ENCODE measurements at regions not wholly inside any gene's neighbourhood (a gene's known extent, or its start where the extent isn't known, plus 50 kb on each side); places are given as distances from the start of the nearest gene placed in this dataset.
"Not testable (repeated sequence)": the region's sequence is repeated elsewhere in the genome, so short reads cannot be mapped to it uniquely, and the experiment has no call there.

DNA sequence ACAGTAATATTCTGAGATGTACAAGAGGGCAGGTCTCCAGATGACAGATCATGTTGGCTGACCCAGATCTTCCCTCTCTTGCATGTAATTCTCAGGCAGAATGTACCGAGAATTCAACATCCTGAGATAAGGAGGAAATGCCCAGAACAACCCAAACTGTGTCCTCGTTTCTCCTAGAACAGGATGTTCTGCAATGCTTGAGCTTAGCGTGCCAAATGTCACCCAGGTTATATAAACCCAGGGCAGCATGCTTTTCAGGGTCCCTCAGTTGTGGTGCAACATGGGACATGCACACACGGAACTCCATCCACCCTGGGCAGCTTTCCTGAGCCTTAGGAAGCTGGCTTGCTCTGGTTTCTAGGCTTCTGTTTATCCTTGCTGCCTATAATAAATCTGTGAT lies 102.1 kb upstream of the CMC1 start:
- no peak for DNase-seq (ENCODE audit: low read depth in 1 of 2, low spot score in 1 of 2)

- no peak for DNase-seq (ENCODE audit: low read depth in 1 of 2, low spot score in 1 of 2)
These were observed 101.3 kb upstream of the CMC1 start for GRCh38 chr3:28139967-28140634.

DNA sequence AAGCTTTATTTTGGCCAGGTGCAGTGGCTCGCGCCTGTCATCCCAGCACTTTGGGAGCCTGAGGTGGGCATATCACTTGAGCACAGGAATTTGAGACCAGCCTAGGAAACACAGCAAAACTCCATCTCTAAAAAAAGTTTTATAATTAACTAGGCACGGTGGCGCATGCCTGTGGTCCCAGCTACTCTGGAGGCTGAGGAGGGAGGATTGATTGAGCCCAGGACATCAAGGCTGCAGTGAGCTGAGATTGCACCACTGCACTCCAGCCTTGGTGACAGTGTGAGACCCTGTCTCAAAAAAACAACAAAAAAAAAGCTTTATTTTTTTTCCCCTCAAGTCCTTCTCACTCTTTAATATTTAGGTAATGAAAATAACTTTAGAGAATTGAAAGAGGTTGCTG lies 100.8 kb upstream of the CMC1 start:
- no peak for DNase-seq (ENCODE audit: low read depth in 1 of 2, low spot score in 1 of 2)

DNA sequence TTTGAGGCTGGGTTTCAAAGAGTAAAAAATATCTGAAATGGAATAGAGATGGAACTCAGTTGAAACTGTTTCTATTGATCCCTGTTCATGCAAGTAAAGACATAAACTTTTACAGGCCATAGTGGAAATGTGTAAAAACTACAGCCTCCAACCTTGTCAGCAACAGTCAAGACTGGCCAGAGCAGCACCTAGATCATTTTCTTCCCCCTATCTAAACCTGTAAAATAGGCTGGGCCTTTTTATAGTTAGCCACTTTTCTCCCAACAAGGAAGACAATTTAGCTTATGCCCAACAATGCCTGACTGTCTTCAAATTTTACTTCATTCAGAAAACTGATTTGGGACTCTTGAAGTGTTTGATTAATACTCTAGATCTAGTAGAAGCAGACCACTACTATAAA lies 91.5 kb upstream of the CMC1 start:
- no peak for DNase-seq (ENCODE audit: low read depth in 1 of 2, low spot score in 1 of 2)

GRCh38 chr3:28150465-28151206 lies 90.8 kb upstream of the CMC1 start:
- no peak for DNase-seq (ENCODE audit: low read depth in 1 of 2, low spot score in 1 of 2)

- DNase-seq (ENCODE audit: low read depth in 1 of 2, low spot score in 1 of 2): no peak
These were observed 90.2 kb upstream of the CMC1 start for GRCh38 chr3:28151207-28151550.

DNA sequence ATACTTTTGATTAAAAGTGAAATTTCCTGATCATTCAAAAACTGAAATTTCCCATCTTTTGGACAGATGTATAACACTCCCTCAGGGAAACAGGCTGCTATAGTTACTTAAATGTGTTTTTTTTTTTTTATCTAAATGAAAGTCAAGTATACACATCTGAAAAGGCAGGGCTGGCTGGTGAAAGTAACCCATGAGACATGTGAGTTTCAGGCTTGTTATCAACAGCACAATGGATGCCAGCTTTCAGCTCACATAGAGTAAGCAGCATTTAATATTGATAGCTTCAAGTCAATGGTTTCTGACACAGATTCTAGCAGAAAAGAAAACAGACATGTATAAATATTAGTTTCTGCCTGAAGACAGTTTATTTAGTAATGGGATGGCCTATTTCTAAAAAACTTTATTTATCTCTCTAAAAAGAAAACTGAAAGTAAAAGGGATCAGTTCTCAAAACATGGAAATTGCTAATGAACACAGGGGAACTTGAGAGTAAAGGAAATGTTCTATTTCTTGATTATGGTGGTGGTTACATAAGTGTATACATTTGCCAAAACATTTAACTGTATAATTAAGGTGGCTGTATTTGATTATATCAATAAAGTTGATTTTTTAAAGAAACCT lies 89.7 kb upstream of the CMC1 start:
- no peak for DNase-seq (ENCODE audit: low read depth in 1 of 2, low spot score in 1 of 2)

DNA sequence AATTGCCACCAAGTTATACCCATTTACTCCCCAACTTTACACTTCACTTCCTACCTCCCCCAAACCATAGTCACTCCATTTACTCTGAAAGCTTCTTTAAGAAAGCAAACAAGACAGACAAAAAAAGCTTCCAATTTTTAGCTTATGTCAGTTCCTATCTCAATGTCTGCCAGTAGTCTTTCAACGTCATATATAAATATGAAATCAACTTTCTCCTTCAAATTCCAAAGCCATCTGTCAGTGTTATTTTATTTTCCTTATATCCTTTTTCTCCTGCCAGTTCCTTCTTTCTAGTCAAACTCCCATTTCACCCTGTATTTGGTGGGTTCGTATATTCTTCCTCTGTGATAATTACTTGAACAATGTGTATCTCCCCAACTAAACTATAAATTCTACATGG lies 85.8 kb upstream of the CMC1 start:
- DNase-seq (ENCODE audit: low read depth in 1 of 2, low spot score in 1 of 2): no peak

DNA sequence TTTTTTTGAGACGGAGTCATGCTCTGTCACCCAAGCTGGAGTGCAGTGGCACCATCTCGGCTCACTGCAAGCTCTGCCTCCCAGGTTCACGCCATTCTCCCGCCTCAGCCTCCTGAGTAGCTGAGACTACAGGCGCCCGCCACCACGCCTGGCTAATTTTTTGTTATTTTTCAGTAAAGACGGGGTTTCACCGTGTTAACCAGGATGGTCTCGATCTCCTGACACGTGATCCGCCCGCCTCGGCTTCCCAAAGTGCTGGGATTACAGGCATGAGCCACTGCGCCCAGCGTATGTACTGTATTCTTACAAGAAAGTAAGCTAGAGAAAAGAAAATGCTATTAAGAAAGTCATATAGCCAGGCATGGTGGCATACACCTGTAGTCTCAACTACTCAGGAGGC lies 84.8 kb upstream of the CMC1 start:
- not testable (repeated sequence) for DNase-seq (ENCODE audit: low read depth in 1 of 2, low spot score in 1 of 2)

DNA sequence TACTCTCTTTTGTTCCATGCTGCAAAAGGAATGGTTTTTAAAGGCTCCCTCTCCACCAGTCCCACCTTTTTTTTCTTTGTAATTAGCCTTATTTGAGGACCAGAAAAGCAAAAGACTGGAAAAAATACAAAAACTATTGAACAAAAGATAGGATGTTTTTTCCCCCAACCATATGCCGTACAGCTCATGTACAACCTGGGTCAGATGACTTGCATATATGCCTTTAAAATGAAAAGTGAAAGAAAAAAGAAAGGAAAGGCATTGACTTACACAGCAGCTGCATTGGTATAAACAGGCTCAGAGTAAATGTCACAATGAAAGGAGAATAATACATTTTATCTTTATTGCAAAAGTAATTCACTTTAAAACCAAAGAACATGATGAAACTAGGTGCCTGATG lies 69.5 kb upstream of the CMC1 start:
- DNase-seq (ENCODE audit: low read depth in 1 of 2, low spot score in 1 of 2): no peak

DNA sequence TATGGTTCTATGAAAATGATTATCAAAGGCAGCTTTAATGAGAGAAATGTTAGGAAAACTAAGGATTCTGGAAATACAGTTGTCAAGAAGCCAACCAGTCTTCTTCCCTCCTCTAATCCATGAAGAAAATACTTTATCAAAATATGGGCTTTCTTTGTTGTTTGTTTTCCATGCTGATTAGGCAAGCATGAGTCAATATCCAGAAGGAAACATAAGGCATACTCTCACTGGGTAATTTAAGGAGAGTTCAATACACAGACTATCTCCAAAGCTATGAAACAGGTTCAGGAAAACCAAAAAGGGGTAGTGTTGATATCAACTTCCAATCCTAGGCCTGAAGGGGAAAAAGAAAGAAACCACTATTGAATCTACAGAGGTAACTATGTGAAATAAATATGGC lies 68.7 kb upstream of the CMC1 start:
- no peak for DNase-seq (ENCODE audit: low read depth in 1 of 2, low spot score in 1 of 2)

- no peak for DNase-seq (ENCODE audit: low read depth in 1 of 2, low spot score in 1 of 2)
These were observed 67.6 kb upstream of the CMC1 start for GRCh38 chr3:28173836-28174235.

DNA sequence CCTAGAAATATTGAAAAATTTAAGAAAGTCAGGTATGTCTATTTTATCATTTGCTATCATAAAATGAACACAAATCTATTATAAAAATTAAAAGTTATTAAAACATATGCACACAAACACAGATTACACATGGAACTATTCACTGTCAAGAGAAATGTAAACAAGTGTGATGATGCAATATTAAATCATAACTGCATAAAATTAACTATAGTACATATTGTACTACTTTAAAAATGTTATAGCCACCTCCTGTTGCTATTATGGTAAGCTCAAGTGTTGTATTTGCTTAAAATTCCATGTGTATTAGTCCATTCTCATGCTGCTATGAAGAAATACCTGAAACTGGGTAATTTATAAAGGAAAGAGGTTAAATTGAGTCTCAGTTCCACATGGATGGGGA lies 54.7 kb upstream of the CMC1 start:
- no peak for DNase-seq (ENCODE audit: low read depth in 1 of 2, low spot score in 1 of 2)

DNA sequence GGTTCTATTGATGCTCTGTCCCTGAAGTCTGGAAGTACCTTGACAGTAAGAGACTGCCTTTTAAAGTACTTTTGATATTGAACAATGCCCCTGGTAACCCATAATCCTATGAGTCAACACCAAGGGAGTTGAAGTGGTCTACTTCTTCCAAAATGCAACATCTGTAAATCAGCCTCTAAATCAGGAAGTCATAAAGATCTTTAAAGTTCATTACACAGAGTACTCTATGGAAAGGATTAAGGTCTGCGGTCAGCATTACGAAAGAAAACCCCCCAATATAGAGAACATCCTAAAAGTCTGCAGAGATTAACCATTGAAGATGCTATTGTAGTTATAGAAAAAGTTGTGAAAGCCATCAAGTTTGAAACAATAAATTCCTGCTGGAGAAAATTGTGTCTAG lies 52.7 kb upstream of the CMC1 start:
- DNase-seq (ENCODE audit: low read depth in 1 of 2, low spot score in 1 of 2): no peak

- DNase-seq (ENCODE audit: low read depth in 1 of 2, low spot score in 1 of 2): no peak
These were observed 50.1 kb upstream of the CMC1 start for GRCh38 chr3:28191363-28191762.
